ENCODE measurements at regions not wholly inside any gene's neighbourhood (a gene's known extent, or its start where the extent isn't known, plus 50 kb on each side); places are given as distances from the start of the nearest gene placed in this dataset.
"Not testable (repeated sequence)": the region's sequence is repeated elsewhere in the genome, so short reads cannot be mapped to it uniquely, and the experiment has no call there.

GRCh38 chr7:89621925-89622641 is 532.2 kb upstream of the STEAP1 start:
- DNase-seq: no peak

- DNase-seq: peak; percentile 1
Measured at GRCh38 chr7:89623018-89623672, 531.1 kb upstream of the STEAP1 start.

- DNase-seq: not testable (repeated sequence)
Measured at GRCh38 chr7:89624155-89624554, 530.1 kb upstream of the STEAP1 start.

GRCh38 chr7:89648509-89648908 is 505.8 kb upstream of the STEAP1 start:
- no peak for DNase-seq

GRCh38 chr7:89655946-89656345 is 498.3 kb upstream of the STEAP1 start:
- no peak for DNase-seq

- no peak for DNase-seq
Measured at GRCh38 chr7:89661876-89662275, 492.4 kb upstream of the STEAP1 start.

- DNase-seq: no peak
Measured at GRCh38 chr7:89666136-89666835, 488.0 kb upstream of the STEAP1 start.

- no peak for DNase-seq
Measured at GRCh38 chr7:89680161-89680560, 474.1 kb upstream of the STEAP1 start.

GRCh38 chr7:89681448-89681847 is 472.8 kb upstream of the STEAP1 start:
- no peak for DNase-seq

GRCh38 chr7:89685287-89685686 is 469.0 kb upstream of the STEAP1 start:
- no peak for DNase-seq

GRCh38 chr7:89687211-89687610 is 467.1 kb upstream of the STEAP1 start:
- no peak for DNase-seq

- DNase-seq: no peak
Measured at GRCh38 chr7:89695241-89695640, 459.0 kb upstream of the STEAP1 start.

GRCh38 chr7:89714131-89714530 is 440.1 kb upstream of the STEAP1 start:
- no peak for DNase-seq

- DNase-seq: not testable (repeated sequence)
Measured at GRCh38 chr7:89718941-89719340, 435.3 kb upstream of the STEAP1 start.

- DNase-seq: no peak
Measured at GRCh38 chr7:89728481-89728880, 425.8 kb upstream of the STEAP1 start.

- no peak for DNase-seq
Measured at GRCh38 chr7:89731751-89732445, 422.4 kb upstream of the STEAP1 start.

- DNase-seq: no peak
Measured at GRCh38 chr7:89738549-89738948, 415.7 kb upstream of the STEAP1 start.

- no peak for DNase-seq
Measured at GRCh38 chr7:89757910-89758309, 396.4 kb upstream of the STEAP1 start.

GRCh38 chr7:89760690-89761089 is 393.6 kb upstream of the STEAP1 start:
- DNase-seq: no peak

- no peak for DNase-seq
Measured at GRCh38 chr7:89761173-89761572, 393.1 kb upstream of the STEAP1 start.

- no peak for DNase-seq
Measured at GRCh38 chr7:89770161-89770560, 384.1 kb upstream of the STEAP1 start.

GRCh38 chr7:89771003-89771636 is 383.1 kb upstream of the STEAP1 start:
- DNase-seq: no peak

GRCh38 chr7:89772276-89772675 is 382.0 kb upstream of the STEAP1 start:
- no peak for DNase-seq

Measured in EL (cell line).